CD4-positive, alpha-beta T cell treated with Interleukin-4 for 4 hours (primary cell): ENCODE measurements at regions not wholly inside any gene's neighbourhood (a gene's known extent, or its start where the extent isn't known, plus 50 kb on each side); places are given as distances from the start of the nearest gene placed in this dataset.
"Not testable (repeated sequence)": the region's sequence is repeated elsewhere in the genome, so short reads cannot be mapped to it uniquely, and the experiment has no call there.

Source experiments
- DNase-seq: peaks from one replicate; pipeline ENCODE4 v3.0.0-alpha.2; 2020

DNA sequence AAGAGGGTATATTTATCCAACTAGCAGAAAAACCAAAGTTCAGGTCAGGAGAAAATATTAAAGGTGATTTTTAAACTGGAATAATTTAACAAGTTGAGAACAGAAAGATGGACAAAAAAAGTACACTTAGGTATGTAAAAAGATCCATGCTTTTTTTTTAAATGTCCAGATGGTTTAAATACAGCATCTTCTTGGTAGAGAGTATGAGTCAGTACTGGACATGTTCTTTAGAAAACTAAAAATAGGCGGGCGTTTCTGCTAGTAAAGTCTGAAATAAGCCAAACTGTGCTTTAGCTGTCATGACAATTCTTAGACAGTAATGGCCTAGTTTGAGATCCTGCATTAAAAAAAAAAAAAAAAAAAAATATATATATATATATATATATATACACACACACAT, 255.9 kb upstream of the ST8SIA4 start:
- no peak for DNase-seq

DNA sequence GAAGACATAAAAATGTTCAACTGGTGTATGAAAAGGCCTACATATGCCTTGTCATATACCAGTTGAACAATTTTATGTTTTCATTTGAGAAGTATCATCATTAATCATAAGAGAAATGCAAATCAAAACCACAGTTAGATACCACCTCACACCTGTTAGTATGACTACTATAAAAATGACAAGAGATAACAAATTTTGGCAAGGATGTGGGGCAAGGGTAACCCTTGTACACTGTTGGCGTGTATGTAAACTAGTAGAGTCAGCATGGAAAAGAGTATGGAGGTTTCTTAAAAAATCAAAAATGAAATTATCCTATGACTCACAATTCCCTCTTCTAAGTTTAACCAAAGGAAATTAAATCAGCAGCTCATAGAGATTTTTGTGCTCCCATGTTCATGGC, 250.4 kb upstream of the ST8SIA4 start:
- DNase-seq, result no peak

- no peak for DNase-seq
Measured at GRCh38 chr5:101143526-101143925, 240.4 kb upstream of the ST8SIA4 start.

DNA sequence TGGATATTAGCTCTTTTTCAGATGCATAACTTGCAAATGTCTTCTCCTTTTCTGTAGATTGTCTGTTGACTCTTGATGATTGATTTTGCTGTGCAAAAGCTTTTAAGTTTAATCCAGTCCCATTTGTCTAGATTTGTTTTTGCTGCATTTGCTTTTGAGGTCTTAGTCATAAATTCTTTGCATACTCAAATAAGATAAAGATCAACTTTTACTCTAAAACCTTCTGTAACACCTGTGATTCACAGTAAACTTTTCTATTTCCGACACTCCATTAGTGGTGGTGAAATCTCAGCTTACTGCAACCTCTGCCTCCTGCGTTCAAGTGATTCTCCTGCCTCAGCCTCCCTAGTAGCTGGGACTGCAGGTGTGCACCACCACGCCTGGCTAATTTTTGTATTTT, 239.0 kb upstream of the ST8SIA4 start:
- DNase-seq, result no peak

DNA sequence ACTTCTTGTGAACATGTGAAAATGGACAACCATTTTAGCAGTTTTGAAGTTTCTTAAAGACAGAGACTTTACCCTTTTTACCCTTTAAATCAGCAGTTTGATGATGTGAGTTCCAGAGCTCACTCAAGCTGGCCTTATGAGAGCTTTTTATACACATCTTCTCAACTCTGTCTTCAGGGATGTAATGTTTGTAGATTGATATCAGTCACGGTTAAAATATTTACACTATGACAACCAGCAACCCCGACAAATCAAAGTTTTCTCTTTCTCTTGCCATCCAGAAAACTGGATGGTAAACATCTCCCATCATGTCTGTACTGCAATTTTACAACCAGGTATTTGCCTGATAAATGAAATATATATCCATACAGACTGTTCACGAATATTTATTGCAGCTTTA, 233.4 kb upstream of the ST8SIA4 start:
- DNase-seq, result no peak

DNA sequence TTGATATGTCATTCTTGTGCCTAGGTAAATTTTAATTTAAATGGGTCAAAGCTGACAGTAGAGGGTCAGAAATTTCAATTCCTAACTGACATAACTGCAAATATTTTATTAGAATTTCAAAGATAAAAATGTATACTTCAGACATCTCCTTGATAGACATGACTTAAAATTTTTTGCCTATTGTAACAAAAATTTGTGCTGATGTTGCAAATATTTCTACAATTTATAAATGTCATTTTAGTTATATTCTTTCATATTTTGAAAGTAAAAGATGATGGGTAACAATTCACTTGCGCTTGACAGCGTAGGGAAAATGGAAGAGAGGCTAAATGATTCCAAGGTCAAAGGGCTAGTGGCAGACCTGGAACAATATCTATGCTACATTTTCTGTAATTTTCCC, 220.3 kb upstream of the ST8SIA4 start:
- no peak for DNase-seq

GRCh38 chr5:101112645-101113044, 209.6 kb upstream of the ST8SIA4 start:
- no peak for DNase-seq

GRCh38 chr5:101103874-101104273, 200.8 kb upstream of the ST8SIA4 start:
- DNase-seq, result no peak

- no peak for DNase-seq
Measured at GRCh38 chr5:101102506-101102905, 199.4 kb upstream of the ST8SIA4 start.

DNA sequence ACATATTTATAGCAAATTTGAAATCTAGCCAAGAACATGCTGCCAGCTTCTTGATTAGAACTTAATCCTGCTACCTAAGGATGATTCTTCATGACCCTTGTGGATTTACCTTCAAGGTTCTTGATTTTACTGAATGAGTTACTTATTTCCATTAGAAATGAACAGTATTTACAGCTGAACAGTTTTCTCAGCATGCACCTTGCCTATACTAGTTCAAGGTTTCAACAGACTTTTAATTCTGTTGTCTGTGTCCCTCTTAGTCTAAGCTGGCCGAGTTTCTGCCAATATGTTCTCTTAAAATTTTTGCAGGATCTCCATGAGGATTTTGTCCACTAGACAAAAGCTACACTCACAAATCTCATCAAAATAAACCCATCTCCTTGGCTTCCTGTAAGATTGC, 188.8 kb upstream of the ST8SIA4 start:
- no peak for DNase-seq

- no peak for DNase-seq
Measured at GRCh38 chr5:101084353-101084752, 181.3 kb upstream of the ST8SIA4 start.

DNA sequence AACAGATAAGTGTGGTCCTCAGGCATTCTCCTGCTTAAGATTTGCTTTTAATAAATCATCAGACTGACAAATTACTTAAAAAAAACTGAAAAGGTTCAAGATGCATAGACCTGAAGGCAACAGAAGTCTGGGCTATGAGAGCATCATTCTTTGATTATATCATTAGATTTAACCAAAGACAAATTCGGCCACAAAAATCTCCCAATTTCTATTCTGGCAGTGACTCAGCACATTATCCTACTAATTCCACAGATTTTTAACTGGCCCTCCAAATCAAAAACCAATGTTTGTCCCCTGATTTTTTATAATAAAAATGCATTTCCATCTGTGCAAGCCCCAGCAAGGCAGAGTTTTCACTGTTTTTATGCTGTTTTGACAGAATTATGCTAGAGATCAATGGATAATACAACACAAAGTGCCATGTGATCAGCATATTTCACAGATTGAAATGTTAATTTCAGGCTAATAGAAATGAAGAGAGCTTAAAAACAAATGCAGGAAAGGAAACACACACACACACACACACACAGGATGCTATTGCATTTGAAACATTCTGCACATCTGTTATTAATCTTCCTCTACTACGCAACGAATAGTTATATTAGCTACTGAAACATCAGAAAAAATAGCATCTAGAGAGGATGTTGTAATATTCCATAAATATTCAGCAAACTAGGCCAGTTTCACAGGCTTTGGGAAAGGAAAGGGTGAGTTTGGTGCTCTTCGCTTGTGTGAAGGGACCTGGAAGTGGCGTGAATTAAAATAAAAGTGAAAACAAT, 177.6 kb upstream of the ST8SIA4 start:
- DNase-seq, result no peak

DNA sequence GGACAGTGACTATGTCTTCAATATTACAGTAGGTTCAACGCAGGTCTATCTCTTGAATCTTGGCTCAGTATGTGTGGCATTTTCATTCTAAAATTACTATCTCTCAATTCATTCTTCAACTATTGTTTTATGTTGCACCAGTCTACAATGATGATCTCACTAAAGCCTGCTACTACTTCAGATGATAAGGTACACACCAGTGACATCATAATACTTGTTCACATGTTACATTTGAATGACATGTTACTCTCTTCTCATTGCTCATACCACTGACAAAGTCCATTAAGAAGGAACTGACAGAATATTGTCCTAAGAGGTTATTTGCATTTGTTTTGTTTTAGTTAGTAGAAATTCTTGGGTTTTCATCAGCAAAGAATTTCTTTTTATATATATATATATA, 165.2 kb upstream of the ST8SIA4 start:
- DNase-seq, result no peak

- DNase-seq, result no peak
Measured at GRCh38 chr5:101067429-101067828, 164.3 kb upstream of the ST8SIA4 start.

GRCh38 chr5:101062902-101063301, 159.8 kb upstream of the ST8SIA4 start:
- no peak for DNase-seq

GRCh38 chr5:101047181-101047580, 144.1 kb upstream of the ST8SIA4 start:
- no peak for DNase-seq

DNA sequence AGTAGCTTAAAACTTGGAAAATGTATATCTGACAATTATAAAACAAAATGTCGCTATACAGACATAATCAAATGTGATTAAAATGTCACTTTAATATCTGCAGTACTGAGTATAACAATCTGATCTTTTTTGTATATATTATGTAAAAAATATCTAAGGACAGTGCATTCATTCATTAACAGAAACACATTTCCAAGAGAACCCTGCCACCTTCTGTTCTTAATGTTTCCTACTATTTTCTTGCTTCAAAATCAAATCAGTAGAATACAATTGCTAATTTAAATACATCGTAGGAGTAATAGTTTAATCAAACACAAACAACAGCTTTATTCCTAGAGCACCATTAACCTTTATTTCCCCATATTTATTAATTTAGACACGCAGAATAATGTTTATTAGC, 142.6 kb upstream of the ST8SIA4 start:
- peak; percentile 43 for DNase-seq

GRCh38 chr5:101040002-101040401, 136.9 kb upstream of the ST8SIA4 start:
- not testable (repeated sequence) for DNase-seq

GRCh38 chr5:101036778-101037177, 133.7 kb upstream of the ST8SIA4 start:
- no peak for DNase-seq

DNA sequence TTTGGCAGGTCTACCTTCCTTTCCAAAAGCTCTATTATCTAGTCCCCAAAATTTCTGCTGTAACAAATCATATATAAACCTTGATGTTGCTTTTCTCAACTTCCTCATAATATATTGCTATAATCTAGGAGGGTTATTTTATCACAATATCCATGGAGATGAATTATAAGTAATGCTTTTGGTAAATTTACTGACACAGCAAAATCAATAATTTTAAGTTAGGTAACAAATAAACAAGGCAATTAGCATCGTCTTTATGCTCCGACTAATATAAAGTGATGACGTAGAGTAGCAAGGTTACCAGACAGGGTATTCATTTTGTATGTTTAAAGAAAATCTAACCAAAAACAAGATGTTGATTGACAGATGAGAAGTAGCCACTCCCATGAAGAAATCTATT, 132.3 kb upstream of the ST8SIA4 start:
- no peak for DNase-seq

GRCh38 chr5:101024299-101024698, 121.2 kb upstream of the ST8SIA4 start:
- no peak for DNase-seq

DNA sequence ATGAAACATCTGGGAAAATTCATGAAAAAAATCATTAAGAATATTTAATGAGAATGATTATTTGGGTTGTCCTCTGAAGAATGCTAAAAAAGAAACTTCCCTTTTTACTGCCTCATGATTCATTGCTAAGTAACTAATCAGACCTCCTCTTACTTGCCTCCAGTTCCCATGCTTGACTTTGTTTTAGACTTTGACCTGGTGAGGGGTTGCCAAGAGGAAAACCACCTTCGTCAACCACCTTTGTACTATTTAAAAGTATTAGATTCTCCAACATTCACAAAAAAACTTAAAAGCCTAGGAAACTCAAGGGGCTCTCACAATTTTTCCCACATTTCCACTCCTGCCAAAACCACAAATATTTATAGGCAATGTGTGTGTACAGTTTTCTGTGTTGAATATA, 115.2 kb upstream of the ST8SIA4 start:
- DNase-seq, result no peak

GRCh38 chr5:101012880-101013279, 109.8 kb upstream of the ST8SIA4 start:
- peak; percentile 18 for DNase-seq

DNA sequence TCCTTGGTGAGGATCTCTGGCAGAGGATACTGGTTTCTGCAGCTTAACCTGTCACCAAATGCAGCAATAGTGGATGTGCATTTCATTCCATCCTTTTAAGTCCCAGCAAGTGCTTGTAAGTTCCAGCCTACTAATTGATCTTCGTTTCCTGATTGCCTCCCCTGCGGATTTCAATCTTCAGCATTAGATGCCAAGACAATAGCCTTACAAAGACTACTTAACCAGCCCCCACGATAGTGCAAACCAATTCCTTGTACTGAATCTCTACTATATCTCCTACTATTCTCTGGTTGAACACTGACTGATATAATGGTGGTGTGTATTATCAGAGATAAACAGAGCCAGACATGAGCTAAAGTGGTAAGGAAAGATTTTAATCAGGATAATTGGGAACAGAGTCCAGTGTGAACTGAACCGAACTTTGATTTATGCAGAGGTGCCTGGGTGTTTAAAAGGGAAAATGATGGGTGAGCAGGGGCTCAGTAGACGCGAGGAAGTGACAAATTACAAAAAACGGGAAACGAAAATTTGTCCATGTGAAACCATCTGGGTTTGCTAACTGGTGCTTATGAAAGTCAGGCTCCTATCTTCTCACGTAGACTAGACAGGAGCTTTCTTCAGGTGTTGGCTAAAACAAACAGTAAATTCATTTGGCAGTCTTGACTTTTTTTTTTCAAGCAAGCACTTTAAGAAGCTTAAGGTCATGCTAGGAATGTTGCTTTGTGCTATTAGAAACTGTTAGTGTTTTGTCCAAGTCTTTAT, 106.9 kb upstream of the ST8SIA4 start:
- no peak for DNase-seq

GRCh38 chr5:100992354-100992753, 89.3 kb upstream of the ST8SIA4 start:
- DNase-seq, result no peak
